HepG2 (cell line): ENCODE measurements at regions not wholly inside any gene's neighbourhood (a gene's known extent, or its start where the extent isn't known, plus 50 kb on each side); places are given as distances from the start of the nearest gene placed in this dataset.

ENCODE experiments used
- ATAC-seq: fragments of 200-7000 bp; cut with Tn5 transposase; 3 replicates; pipeline ENCODE4 v1.9.1; 2020; ENCODE audit warnings: mild to moderate bottlenecking, moderate library complexity
- BruUV-seq: library from RNA; stranded (reverse); fragments of 400-500 nt; replicated peaks from 2 replicates; lab custom pipeline; 2021; lab: Mats Ljungman, UMichigan
- CTCF ChIA-PET: fragments of 300-600 bp; formaldehyde crosslinking; extraction: SDS; loops from one replicate; lab custom pipeline; 2021; ENCODE audit warnings: low total read pairs, inconsistent platforms, low intra/inter-chr PET ratio; lab: Yijun Ruan, JAX
- POLR2A ChIA-PET: fragments of 350-600 bp; sonication (Branson Sonifier 250); formaldehyde crosslinking; loops from one replicate; lab custom pipeline; 2020; ENCODE audit warnings: antibody characterized with exemption, inconsistent platforms; lab: Yijun Ruan, JAX
- DNase-seq: peaks from one replicate; pipeline ENCODE4 v3.0.0-alpha.2; 2015; ENCODE audit warnings: low spot score
- FAIRE-seq: peaks from 3 replicates; lab custom pipeline; 2011; peaks lifted over from hg19 to GRCh38; lab: Jason Lieb, UNC
- H2AFZ ChIP-seq: one replicate; pipeline ENCODE4 v1.6.1; 2011; ENCODE audit warnings: low read length, inconsistent platforms
- H3K27ac ChIP-seq: fragments of 300-600 bp; 3 replicates; pipeline ENCODE4 v1.8.0; 2011; ENCODE audit warnings: mixed run types, mild to moderate bottlenecking, mixed read lengths, low read length, inconsistent platforms; ENCODE audit not compliant: insufficient read depth; ENCODE audit errors: extremely low read length
- H3K27me3 ChIP-seq, 2 experiments: fragments of 200-600 bp in 1 of 2; 2 replicates in 1 of 2; 3 replicates in 1 of 2; pipeline versions ENCODE4 v1.6.0 to v1.8.0; 2011; ENCODE audit warnings: low read length in 2 of 2, mild to moderate bottlenecking in 2 of 2, moderate library complexity in 2 of 2, inconsistent platforms in 1 of 2; ENCODE audit not compliant: insufficient read depth in 2 of 2, control insufficient read depth in 1 of 2
- H3K36me3 ChIP-seq, 2 experiments: fragments of 200-600 bp in 1 of 2; replicated peaks in 1 of 2; 2 replicates in 1 of 2; 3 replicates in 1 of 2; pipeline versions ENCODE4 v1.5.1 to v1.8.0; 2011; ENCODE audit warnings: low read length in 2 of 2, inconsistent platforms in 1 of 2; ENCODE audit not compliant: insufficient read depth in 2 of 2, control insufficient read depth in 1 of 2
- H3K4me1 ChIP-seq: 2 replicates; pipeline ENCODE4 v1.5.1; 2012; ENCODE audit warnings: low read length, inconsistent platforms; ENCODE audit not compliant: insufficient read depth
- H3K4me2 ChIP-seq: 2 replicates; pipeline ENCODE4 v1.6.0; 2011; ENCODE audit warnings: low read depth, low read length, inconsistent platforms
- H3K4me3 ChIP-seq, 3 experiments: fragments of 200-600 bp in 1 of 3; sonication (generic), shearing (Covaris generic) in 1 of 3; replicated peaks in 1 of 3; 2 replicates each; pipeline ENCODE4 v1.5.1; 2011 to 2016; ENCODE audit warnings: low read length in 3 of 3, inconsistent platforms in 2 of 3, low read depth in 2 of 3, mild to moderate bottlenecking in 2 of 3, control low read depth in 1 of 3, mixed read lengths in 1 of 3; ENCODE audit not compliant: insufficient read depth in 1 of 3
- H3K79me2 ChIP-seq: one replicate; pipeline ENCODE4 v1.6.1; 2011; ENCODE audit warnings: low read length, inconsistent platforms; ENCODE audit not compliant: insufficient read depth
- H3K9ac ChIP-seq: 2 replicates; pipeline ENCODE4 v1.6.0; 2011; ENCODE audit warnings: mild to moderate bottlenecking, low read depth, low read length, inconsistent platforms; ENCODE audit not compliant: insufficient read depth
- H3K9me3 ChIP-seq: 2 replicates; pipeline ENCODE4 v1.5.1; 2012; ENCODE audit warnings: mild to moderate bottlenecking, low read length
- H4K20me1 ChIP-seq: 2 replicates; pipeline ENCODE4 v1.6.0; 2011; ENCODE audit warnings: inconsistent platforms, mild to moderate bottlenecking, low read length, moderate library complexity; ENCODE audit not compliant: insufficient read depth
- HOXA9 ChIP-seq: sonication (generic); formaldehyde crosslinking; IDR thresholded peaks from 2 replicates; pipeline ENCODE4 v1.8.1; 2022; ENCODE audit warnings: missing genetic modification reagents, mild to moderate bottlenecking, moderate library complexity, borderline replicate concordance
- MAFF ChIP-seq: IDR thresholded peaks from 2 replicates; pipeline ENCODE4 v1.6.1; 2011; ENCODE audit warnings: low read depth, low read length, improper control_type of control experiment
- MTA1 ChIP-seq: sonication (generic); formaldehyde crosslinking; IDR thresholded peaks from 2 replicates; pipeline ENCODE4 v1.4.0; 2020; ENCODE audit warnings: missing genetic modification reagents, mild to moderate bottlenecking, borderline replicate concordance
- ZNF136 ChIP-seq: sonication (generic); formaldehyde crosslinking; IDR thresholded peaks from 2 replicates; pipeline ENCODE4 v1.8.1; 2022; ENCODE audit warnings: low read depth, mild to moderate bottlenecking, moderate library complexity, missing genetic modification reagents
- ZNF260 ChIP-seq: sonication (generic); formaldehyde crosslinking; IDR thresholded peaks from 2 replicates; pipeline ENCODE4 v1.4.0; 2020; ENCODE audit warnings: missing genetic modification reagents, low read depth, mild to moderate bottlenecking, borderline replicate concordance
- ZNF530 ChIP-seq: sonication (generic); formaldehyde crosslinking; IDR thresholded peaks from 2 replicates; pipeline ENCODE4 v1.5.0; 2020; ENCODE audit warnings: low read depth, mild to moderate bottlenecking, missing genetic modification reagents
- ZNF564 ChIP-seq: sonication (generic); formaldehyde crosslinking; IDR thresholded peaks from 2 replicates; pipeline ENCODE4 v1.8.1; 2023; ENCODE audit warnings: mild to moderate bottlenecking, missing genetic modification reagents
- ZNF570 ChIP-seq: sonication (generic); formaldehyde crosslinking; IDR thresholded peaks from 2 replicates; pipeline ENCODE4 v1.4.0; 2020; ENCODE audit warnings: mild to moderate bottlenecking, missing genetic modification reagents, borderline replicate concordance
- WGBS: methylation state at CpG from one replicate; pipeline ENCODE4 v1.1.6; 2017; ENCODE audit warnings: low lambda C conversion rate; 5-methylcytosine and 5-hydroxymethylcytosine counted together
- in situ Hi-C: cut with HindIII; loops from 2 replicates; pipeline ENCODE4 v1.10.0; 2017; ENCODE audit warnings: low pct_unique_long_range_greater_than_20kb; ENCODE audit not compliant: extremely low pct_ligation_motif_present
- intact Hi-C: fragments of 100-400 bp; cut with micrococcal nuclease; formaldehyde crosslinking; loops from one replicate; pipeline ENCODE4 v1.10.0; 2022; ENCODE audit not compliant: unreplicated experiment
- TF ChIP-seq, protein P1 (sequence below): IDR thresholded peaks from 2 replicates; pipeline ENCODE4 v1.6.1; 2016
- TF ChIP-seq, protein P2 (sequence below): sonication (generic); formaldehyde crosslinking; IDR thresholded peaks from 2 replicates; pipeline ENCODE4 v1.4.0; 2020; ENCODE audit warnings: missing genetic modification reagents

DNA sequence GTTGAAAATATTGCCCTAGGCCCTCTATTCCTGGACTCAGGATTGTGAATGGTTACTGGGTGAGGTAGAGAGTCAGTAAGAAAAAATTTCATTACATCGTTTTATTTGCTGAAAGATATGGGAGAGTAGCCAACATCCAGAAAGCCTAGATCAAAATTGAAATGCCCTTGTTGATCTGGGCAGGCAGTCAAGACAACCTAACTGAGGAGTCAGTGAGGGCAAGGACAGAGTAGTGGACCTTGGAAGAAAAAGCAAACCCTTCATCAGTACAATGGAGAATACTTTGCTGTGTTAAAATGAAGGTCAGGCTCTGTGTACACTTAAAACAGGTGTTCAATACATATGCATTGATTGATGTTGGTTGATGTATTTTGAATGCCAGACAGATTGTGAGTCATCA lies 576.7 kb downstream of the OLFM4 start:
- H3K27me3 ChIP-seq, result no peaks in the 10 kb centered on the region
- in situ Hi-C loops (no loop called here), intact Hi-C loops (no loop called here)
- H4K20me1 ChIP-seq, result no peaks in the 10 kb centered on the region
- ChIA-PET CTCF (no interaction called here), POLR2A (no interaction called here)
- DNase-seq (no peak), FAIRE-seq (no peak), ATAC-seq (no peak)
- no peak overlapping the region for H3K4me2 ChIP-seq
- H2AFZ ChIP-seq, result no peak overlapping the region
- TF ChIP-seq, protein P1, sequence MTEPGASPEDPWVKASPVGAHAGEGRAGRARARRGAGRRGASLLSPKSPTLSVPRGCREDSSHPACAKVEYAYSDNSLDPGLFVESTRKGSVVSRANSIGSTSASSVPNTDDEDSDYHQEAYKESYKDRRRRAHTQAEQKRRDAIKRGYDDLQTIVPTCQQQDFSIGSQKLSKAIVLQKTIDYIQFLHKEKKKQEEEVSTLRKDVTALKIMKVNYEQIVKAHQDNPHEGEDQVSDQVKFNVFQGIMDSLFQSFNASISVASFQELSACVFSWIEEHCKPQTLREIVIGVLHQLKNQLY, result no peak
- TF ChIP-seq ZNF530 (CRISPR knock-in tag) (no peak), MAFF (no peak), ZNF260 (CRISPR knock-in tag) (no peak), ZNF564 (no peak), HOXA9 (CRISPR knock-in tag) (no peak), MTA1 (CRISPR knock-in tag) (no peak), ZNF570 (CRISPR knock-in tag) (no peak), ZNF136 (CRISPR knock-in tag) (no peak)
- TF ChIP-seq, protein P2, sequence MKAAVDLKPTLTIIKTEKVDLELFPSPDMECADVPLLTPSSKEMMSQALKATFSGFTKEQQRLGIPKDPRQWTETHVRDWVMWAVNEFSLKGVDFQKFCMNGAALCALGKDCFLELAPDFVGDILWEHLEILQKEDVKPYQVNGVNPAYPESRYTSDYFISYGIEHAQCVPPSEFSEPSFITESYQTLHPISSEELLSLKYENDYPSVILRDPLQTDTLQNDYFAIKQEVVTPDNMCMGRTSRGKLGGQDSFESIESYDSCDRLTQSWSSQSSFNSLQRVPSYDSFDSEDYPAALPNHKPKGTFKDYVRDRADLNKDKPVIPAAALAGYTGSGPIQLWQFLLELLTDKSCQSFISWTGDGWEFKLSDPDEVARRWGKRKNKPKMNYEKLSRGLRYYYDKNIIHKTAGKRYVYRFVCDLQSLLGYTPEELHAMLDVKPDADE, result no peak
- H3K79me2 ChIP-seq, result no peaks in the 10 kb centered on the region
- H3K9me3 ChIP-seq, result peaks cover 86% of the 10 kb centered on the region
- H3K4me3 ChIP-seq, result no peak overlapping the region
- 0% methylated on average over 1 of the region's 1 CpG for WGBS
- no TSS peak for BruUV-seq
- H3K36me3 ChIP-seq, result no peaks in the 10 kb centered on the region
- no peak overlapping the region for H3K9ac ChIP-seq
- H3K4me1 ChIP-seq, result no peaks in the 10 kb centered on the region
- H3K27ac ChIP-seq, result no peak overlapping the region
